GM13976 (cell line): ENCODE measurements at regions not wholly inside any gene's neighbourhood (a gene's known extent, or its start where the extent isn't known, plus 50 kb on each side); places are given as distances from the start of the nearest gene placed in this dataset.

Experiments used
- DNase-seq: peaks from one replicate; pipeline ENCODE4 v3.0.0; 2012; ENCODE audit warnings: low spot score
- in situ Hi-C: fragments of 300-500 bp; cut with MboI; formaldehyde crosslinking; loops from one replicate; pipeline ENCODE4 v1.12.0; 2022; ENCODE audit warnings: low sequenced_read_pairs, mixed read lengths, inconsistent platforms; ENCODE audit not compliant: unreplicated experiment
- TF ChIP-seq, protein P1 (sequence below): IDR thresholded peaks from 2 replicates; pipeline ENCODE4 v1.5.1; 2012; ENCODE audit warnings: borderline replicate concordance, mild to moderate bottlenecking; ENCODE audit not compliant: insufficient read depth; ENCODE audit errors: extremely low read depth, missing control alignments, control extremely low read depth

- in situ Hi-C loops: no loop called here
- TF ChIP-seq, protein P1, sequence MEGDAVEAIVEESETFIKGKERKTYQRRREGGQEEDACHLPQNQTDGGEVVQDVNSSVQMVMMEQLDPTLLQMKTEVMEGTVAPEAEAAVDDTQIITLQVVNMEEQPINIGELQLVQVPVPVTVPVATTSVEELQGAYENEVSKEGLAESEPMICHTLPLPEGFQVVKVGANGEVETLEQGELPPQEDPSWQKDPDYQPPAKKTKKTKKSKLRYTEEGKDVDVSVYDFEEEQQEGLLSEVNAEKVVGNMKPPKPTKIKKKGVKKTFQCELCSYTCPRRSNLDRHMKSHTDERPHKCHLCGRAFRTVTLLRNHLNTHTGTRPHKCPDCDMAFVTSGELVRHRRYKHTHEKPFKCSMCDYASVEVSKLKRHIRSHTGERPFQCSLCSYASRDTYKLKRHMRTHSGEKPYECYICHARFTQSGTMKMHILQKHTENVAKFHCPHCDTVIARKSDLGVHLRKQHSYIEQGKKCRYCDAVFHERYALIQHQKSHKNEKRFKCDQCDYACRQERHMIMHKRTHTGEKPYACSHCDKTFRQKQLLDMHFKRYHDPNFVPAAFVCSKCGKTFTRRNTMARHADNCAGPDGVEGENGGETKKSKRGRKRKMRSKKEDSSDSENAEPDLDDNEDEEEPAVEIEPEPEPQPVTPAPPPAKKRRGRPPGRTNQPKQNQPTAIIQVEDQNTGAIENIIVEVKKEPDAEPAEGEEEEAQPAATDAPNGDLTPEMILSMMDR: no peak
- DNase-seq: no peak
Measured at GRCh38 chr7:106423821-106424475, 139.2 kb upstream of the NAMPT start.

DNA sequence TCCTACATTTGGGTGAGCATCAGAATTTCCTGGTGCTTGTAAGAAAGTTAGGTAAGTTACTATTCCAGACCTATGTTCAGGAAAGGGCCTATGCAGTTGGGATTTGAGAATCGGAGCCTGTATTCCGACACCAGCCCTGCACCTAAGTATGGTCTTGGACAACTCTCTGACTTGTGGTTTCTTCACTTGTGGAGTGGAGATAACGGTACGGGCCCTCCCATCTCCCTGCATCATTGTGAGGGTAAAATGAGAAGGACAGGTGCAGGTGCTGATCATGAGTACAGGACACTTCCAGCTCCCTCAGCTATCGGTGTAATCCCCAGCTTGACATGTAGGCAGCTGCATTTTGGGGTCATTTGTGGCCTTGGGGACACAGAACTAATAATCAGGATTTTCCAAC is 138.3 kb upstream of the NAMPT start:
- in situ Hi-C loops: no loop called here
- DNase-seq: no peak
- TF ChIP-seq, protein P1: no peak

GRCh38 chr7:106421181-106421762 is 136.5 kb upstream of the NAMPT start:
- no peak for DNase-seq
- TF ChIP-seq, protein P1: no peak
- in situ Hi-C loops: no loop called here

DNA sequence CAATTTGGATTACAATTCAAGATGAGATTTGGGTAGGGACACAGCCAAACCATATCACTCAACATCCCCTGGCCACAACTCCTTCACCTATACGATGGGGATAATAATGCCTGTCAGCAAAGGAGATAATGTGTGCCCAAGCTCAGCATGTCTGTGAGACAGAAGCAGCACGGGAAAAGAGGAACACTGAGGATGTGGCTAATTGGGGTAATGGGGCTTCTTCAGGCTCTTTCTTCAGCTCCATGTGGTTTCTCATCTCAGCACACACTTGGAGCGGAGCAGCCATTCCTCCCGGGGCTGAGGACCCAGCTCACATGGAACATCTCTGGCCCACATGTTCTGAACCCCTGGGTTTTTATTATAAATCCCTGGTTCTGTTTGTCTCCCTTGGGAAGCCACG is 136.0 kb upstream of the NAMPT start:
- in situ Hi-C loops: no loop called here
- TF ChIP-seq, protein P1: no peak
- no peak for DNase-seq

DNA sequence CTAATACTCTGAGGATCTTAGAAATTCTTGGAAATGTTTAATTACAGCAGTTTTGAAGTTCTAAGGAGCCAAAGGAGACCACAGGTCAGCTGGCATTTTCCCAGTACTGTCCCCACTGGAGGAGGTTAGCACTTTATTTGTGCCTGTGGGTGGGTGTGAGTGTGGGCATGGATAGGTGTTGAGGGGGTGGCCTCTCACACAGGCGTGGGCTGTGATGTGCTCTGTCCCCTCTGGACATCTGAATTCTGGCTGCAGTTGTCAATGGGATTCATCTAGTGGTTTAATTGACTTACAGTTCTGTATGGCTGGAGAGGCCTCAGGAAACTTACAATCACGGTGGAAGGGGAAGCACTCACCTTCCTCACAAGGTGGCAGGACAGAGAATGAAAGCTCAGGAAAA is 135.4 kb upstream of the NAMPT start:
- in situ Hi-C loops: no loop called here
- TF ChIP-seq, protein P1: no peak
- DNase-seq: no peak

DNA sequence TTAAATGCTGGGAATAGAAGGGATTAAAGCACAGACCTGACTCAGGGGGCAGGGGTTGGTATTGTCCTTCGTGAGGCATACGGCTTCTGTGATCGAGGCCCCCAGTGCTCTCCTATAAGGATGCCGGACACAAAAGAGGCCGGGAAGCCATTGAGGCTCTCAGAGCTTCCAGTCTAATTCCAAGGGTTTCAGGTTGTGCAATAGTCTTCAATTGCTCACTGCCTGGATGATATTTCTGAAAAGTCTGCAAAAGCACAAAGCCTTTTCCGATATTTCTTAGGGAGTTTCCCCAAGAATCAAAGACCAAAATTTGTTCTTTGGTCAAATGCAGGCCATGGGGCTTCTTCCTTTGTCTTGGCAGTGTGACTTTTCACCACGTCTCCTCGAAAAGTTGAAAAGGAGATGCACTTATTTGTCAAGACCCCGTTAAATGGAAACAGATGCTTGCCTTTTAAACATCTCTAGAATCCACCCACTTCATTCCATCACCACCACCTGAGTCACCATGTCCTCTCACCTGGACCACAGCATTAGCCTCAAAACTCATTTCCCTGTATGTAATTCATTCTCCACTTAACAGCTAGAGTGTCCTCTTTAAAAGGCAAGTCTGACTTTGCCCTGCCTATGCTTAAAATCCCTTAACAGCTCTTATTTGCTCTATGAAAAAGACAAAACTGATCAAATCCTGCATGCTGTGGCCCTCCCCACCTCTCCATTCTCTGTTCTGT is 134.8 kb upstream of the NAMPT start:
- TF ChIP-seq, protein P1: no peak
- no peak for DNase-seq
- in situ Hi-C loops: no loop called here
